Left lung (tissue), 4 donors: ENCODE measurements at regions not wholly inside any gene's neighbourhood (a gene's known extent, or its start where the extent isn't known, plus 50 kb on each side); places are given as distances from the start of the nearest gene placed in this dataset.

ENCODE experiments used
- ATAC-seq: fragments of 200-7000 bp; cut with Tn5 transposase; one replicate; pipeline ENCODE4 v1.9.1; 2020; ENCODE audit warnings: moderate library complexity
- DNase-seq, 4 donors: peaks; one replicate each; pipeline ENCODE4 v3.0.0-alpha.2; 2013 to 2020
- H3K27ac ChIP-seq, 2 donors: fragments of 200-600 bp; sonication (generic) in 1 of 2; one replicate each; pipeline versions ENCODE4 v1.5.0 to v1.8.0; 2020 to 2021
- H3K27me3 ChIP-seq, 2 donors: fragments of 200-600 bp; sonication (generic) in 1 of 2; one replicate each; pipeline versions ENCODE4 v1.5.0 to v1.8.0; 2020 to 2021
- H3K36me3 ChIP-seq, 2 donors: fragments of 200-600 bp; sonication (generic) in 1 of 2; one replicate each; pipeline versions ENCODE4 v1.5.0 to v1.8.0; 2020 to 2021
- H3K4me1 ChIP-seq, 2 donors: fragments of 200-600 bp; one replicate each; pipeline ENCODE4 v1.8.0; 2021
- H3K4me3 ChIP-seq, 2 donors: fragments of 200-600 bp; sonication (generic) in 1 of 2; one replicate each; pipeline versions ENCODE4 v1.5.0 to v1.8.0; 2020 to 2021; ENCODE audit warnings: mild to moderate bottlenecking in 1 of 2
- H3K9me3 ChIP-seq, 2 donors: fragments of 200-600 bp; sonication (generic) in 1 of 2; one replicate each; pipeline versions ENCODE4 v1.5.0 to v1.8.0; 2020 to 2021
- CTCF ChIP-seq, 2 donors: fragments of 200-600 bp; sonication (generic) in 1 of 2; IDR thresholded peaks; one replicate each; pipeline versions ENCODE4 v1.5.0 to v1.8.0; 2021; ENCODE audit warnings: antibody characterized with exemption in 2 of 2
- intact Hi-C, 2 donors: fragments of 100-400 bp; cut with DNase I; formaldehyde crosslinking; loops; one replicate each; pipeline versions ENCODE4 v1.11.2 to v1.14.2; 2022
- donor health status: DM: no; HTN: yes; CAD: no.
- donor health status: DM: no; HTN: no; CAD: no.

- Histone ChIP-seq H3K27me3 (no peaks in the 10 kb centered on the region), H3K4me3 (no peak overlapping the region), H3K4me1 (peaks cover 0 to 7% of the 10 kb centered on the region in 2 donors), H3K27ac (no peak overlapping the region), H3K9me3 (no peaks in the 10 kb centered on the region), H3K36me3 (no peaks in the 10 kb centered on the region)
- no peak for TF ChIP-seq CTCF (IDR thresholded peaks at IDR 0.05)
- no peak for DNase-seq
- intact Hi-C loops: no loop called here
- no peak for ATAC-seq
These were observed 53.2 kb upstream of the RAB4A start for GRCh38 chr1:229217716-229218115.

- DNase-seq (no peak), ATAC-seq (no peak)
- H3K4me1 ChIP-seq: peaks cover 0 to 7% of the 10 kb centered on the region in 2 donors
- H3K27ac ChIP-seq: no peak overlapping the region
- TF ChIP-seq CTCF (IDR thresholded peaks at IDR 0.05): no peak
- H3K4me3 ChIP-seq: no peak overlapping the region
- H3K27me3 ChIP-seq: no peaks in the 10 kb centered on the region
- no peaks in the 10 kb centered on the region for H3K9me3 ChIP-seq
- H3K36me3 ChIP-seq: no peaks in the 10 kb centered on the region
- intact Hi-C loops: no loop called here
These were observed 52.3 kb upstream of the RAB4A start for GRCh38 chr1:229218612-229219025.

GRCh38 chr1:229220163-229220846, 50.6 kb upstream of the RAB4A start:
- DNase-seq: no peak
- peaks cover 0 to 7% of the 10 kb centered on the region in 2 donors for H3K4me1 ChIP-seq
- no peaks in the 10 kb centered on the region for H3K27me3 ChIP-seq
- H3K27ac ChIP-seq: no peak overlapping the region
- no peaks in the 10 kb centered on the region for H3K9me3 ChIP-seq
- intact Hi-C loops: loop anchor here in 1 of 2 donors (10.0 kb wide), 1 partner anchor 486 kb away; the partner anchor contains the start of gene RHOU
- TF ChIP-seq CTCF (IDR thresholded peaks at IDR 0.05): no peak
- H3K4me3 ChIP-seq: no peak overlapping the region
- no peak for ATAC-seq
- no peaks in the 10 kb centered on the region for H3K36me3 ChIP-seq

DNA sequence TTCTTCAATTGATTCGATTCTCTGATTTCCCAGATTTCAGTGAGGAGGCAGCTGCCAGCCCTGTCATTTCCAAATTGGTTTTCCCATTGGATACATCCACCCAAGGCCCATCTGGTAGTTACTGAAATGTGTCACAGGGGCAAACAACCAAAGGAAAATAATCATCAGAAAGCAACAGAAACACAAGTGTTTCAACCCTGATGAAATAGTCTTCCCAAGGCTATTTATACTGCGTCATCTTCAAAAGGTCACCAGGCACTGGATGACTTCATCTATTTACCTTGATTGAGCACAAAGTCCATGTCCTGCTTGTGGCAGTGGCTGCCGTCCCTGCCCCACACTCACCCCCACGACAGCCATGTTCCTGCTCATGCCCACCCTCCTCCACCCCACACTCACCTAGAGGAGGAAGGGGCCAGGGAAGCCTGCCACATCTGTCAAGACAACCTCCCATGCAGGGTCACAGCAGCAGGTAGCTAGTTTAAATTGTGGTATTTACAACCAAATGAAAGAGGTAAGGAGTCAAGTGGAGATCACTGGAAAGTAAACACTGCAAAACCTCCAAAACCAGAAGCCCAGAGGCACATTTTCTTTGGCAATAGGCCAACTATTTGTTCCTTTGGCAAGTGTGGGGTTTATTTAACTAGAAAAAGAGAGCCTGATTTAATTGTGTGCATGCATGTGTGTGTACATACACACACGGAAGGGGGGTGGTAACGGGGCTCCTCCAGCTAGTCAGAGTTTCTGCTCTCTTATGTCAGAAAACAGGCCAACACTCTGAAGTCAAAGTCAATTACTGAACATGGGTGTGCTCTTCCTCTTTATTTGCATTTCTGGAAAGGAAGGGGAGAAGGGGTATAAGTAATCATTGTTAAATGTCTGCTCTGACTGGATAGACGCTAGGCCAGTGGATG, 49.5 kb upstream of the RAB4A start:
- DNase-seq (peak in 2 of 4 donors; percentile 55 to 77), ATAC-seq (peak; percentile 72)
- Histone ChIP-seq H3K9me3 (no peaks in the 10 kb centered on the region), H3K27me3 (no peaks in the 10 kb centered on the region), H3K27ac (no peak overlapping the region), H3K36me3 (no peaks in the 10 kb centered on the region), H3K4me1 (peaks cover 0 to 7% of the 10 kb centered on the region in 2 donors), H3K4me3 (no peak overlapping the region)
- intact Hi-C loops: loop anchor here in 1 of 2 donors (10.0 kb wide), 1 partner anchor 487 kb away; the partner anchor contains the start of gene RHOU
- no peak for TF ChIP-seq CTCF (IDR thresholded peaks at IDR 0.05)
